Smooth muscle cell (in vitro differentiated cells): ENCODE measurements at regions not wholly inside any gene's neighbourhood (a gene's known extent, or its start where the extent isn't known, plus 50 kb on each side); places are given as distances from the start of the nearest gene placed in this dataset.

Experiments
- DNase-seq: peaks from one replicate; lab custom pipeline; 2025; ENCODE audit not compliant: unreplicated experiment; lab: John Stamatoyannopoulos, UW
- H2AFZ ChIP-seq: fragments of 200-600 bp; sonication (generic); 2 replicates; pipeline ENCODE4 v1.6.0; 2016; ENCODE audit warnings: antibody characterized with exemption, low read depth, mild to moderate bottlenecking
- H3F3A ChIP-seq: fragments of 200-600 bp; sonication (generic); 2 replicates; pipeline ENCODE4 v1.6.0; 2017; ENCODE audit warnings: antibody characterized with exemption, low read depth
- H3K27ac ChIP-seq: fragments of 200-600 bp; sonication (generic); 2 replicates; pipeline ENCODE4 v1.5.1; 2016; ENCODE audit warnings: low read depth, mild to moderate bottlenecking
- H3K27me3 ChIP-seq: fragments of 200-600 bp; sonication (generic); 2 replicates; pipeline ENCODE4 v1.6.1; 2016; ENCODE audit warnings: low read depth, mild to moderate bottlenecking
- H3K36me3 ChIP-seq: fragments of 200-600 bp; sonication (generic); 2 replicates; pipeline ENCODE4 v1.5.1; 2016; ENCODE audit warnings: low read depth
- H3K4me1 ChIP-seq: fragments of 200-600 bp; sonication (generic); 2 replicates; pipeline ENCODE4 v1.5.1; 2016; ENCODE audit warnings: low read depth
- H3K4me2 ChIP-seq: fragments of 200-600 bp; sonication (generic); 2 replicates; pipeline ENCODE4 v1.6.0; 2016; ENCODE audit warnings: mild to moderate bottlenecking
- H3K4me3 ChIP-seq: fragments of 200-600 bp; sonication (generic); 2 replicates; pipeline ENCODE4 v1.5.1; 2016; ENCODE audit warnings: mild to moderate bottlenecking
- H3K79me2 ChIP-seq: fragments of 200-600 bp; sonication (generic); 2 replicates; pipeline ENCODE4 v1.6.0; 2016; ENCODE audit warnings: low read depth, mild to moderate bottlenecking
- H3K9ac ChIP-seq: fragments of 200-600 bp; sonication (generic); 2 replicates; pipeline ENCODE4 v1.6.0; 2016; ENCODE audit warnings: low read depth
- H3K9me3 ChIP-seq: fragments of 200-600 bp; sonication (generic); replicated peaks from 2 replicates; pipeline ENCODE4 v1.5.1; 2016; ENCODE audit warnings: low read depth
- H4K20me1 ChIP-seq: fragments of 200-600 bp; sonication (generic); 2 replicates; pipeline ENCODE4 v1.6.0; 2016; ENCODE audit warnings: low read depth
- WGBS: methylation state at CpG from one replicate; pipeline ENCODE4 v1.1.7; 2016; ENCODE audit warnings: low lambda C conversion rate; 5-methylcytosine and 5-hydroxymethylcytosine counted together
- TF ChIP-seq, protein P1 (sequence below): fragments of 200-600 bp; sonication (generic); IDR thresholded peaks from 2 replicates; pipeline ENCODE4 v1.5.1; 2017; ENCODE audit warnings: borderline replicate concordance, mild to moderate bottlenecking, antibody characterized with exemption; ENCODE audit not compliant: insufficient read depth, poor library complexity, severe bottlenecking

DNA sequence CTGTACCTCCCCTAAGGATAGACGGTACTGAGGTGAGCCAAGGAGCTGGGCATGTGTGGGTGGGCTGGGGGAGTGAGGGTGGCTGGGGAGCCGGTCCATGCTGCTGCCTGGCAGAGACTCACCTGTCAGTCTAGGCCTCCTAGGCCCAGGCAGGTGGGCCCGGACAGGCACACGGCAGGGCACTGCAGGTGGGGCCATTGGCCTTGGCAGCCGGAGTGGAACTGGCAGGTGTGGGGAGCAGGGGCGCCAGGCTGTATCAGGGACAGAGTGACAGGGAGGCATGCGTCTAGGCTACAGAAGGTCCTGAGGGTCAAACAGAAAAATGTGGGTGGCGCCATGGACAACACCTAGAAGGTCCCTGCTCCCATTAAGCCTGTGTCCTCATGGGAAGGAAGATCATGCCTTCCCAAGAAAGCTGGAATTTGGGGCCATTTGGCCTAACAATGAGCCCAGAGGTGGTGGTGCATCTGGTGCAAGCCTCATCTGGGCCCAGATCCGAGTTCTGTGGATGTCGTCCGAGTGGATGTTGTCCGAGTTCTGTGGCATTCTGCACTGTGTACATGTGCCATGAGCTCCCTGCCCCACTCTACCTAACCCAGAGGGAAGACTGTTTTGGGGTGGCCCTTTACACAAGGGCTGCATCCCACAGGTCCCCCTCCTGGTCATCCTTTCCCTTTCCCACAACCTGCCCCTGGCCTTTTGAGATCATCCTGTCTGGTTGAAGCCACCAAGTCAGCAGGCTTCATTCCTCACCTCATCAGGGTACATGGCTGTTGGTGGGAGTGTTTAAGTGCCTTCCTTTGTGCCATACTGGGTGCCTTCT, 249.7 kb downstream of the GLI2 start:
- Histone ChIP-seq H3F3A (no peaks in the 10 kb centered on the region), H3K36me3 (no peaks in the 10 kb centered on the region), H3K27ac (no peak overlapping the region), H3K4me3 (no peak overlapping the region), H2AFZ (no peak overlapping the region), H3K4me2 (no peak overlapping the region), H3K4me1 (no peaks in the 10 kb centered on the region), H4K20me1 (no peaks in the 10 kb centered on the region), H3K9ac (no peak overlapping the region), H3K79me2 (no peaks in the 10 kb centered on the region), H3K27me3 (no peaks in the 10 kb centered on the region), H3K9me3 (no peaks in the 10 kb centered on the region)
- TF ChIP-seq, protein P1, sequence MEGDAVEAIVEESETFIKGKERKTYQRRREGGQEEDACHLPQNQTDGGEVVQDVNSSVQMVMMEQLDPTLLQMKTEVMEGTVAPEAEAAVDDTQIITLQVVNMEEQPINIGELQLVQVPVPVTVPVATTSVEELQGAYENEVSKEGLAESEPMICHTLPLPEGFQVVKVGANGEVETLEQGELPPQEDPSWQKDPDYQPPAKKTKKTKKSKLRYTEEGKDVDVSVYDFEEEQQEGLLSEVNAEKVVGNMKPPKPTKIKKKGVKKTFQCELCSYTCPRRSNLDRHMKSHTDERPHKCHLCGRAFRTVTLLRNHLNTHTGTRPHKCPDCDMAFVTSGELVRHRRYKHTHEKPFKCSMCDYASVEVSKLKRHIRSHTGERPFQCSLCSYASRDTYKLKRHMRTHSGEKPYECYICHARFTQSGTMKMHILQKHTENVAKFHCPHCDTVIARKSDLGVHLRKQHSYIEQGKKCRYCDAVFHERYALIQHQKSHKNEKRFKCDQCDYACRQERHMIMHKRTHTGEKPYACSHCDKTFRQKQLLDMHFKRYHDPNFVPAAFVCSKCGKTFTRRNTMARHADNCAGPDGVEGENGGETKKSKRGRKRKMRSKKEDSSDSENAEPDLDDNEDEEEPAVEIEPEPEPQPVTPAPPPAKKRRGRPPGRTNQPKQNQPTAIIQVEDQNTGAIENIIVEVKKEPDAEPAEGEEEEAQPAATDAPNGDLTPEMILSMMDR, result no peak
- 95% methylated on average over 12 of the region's 12 CpGs for WGBS
- no peak for DNase-seq

- peaks cover 4% of the 10 kb centered on the region for H3K36me3 ChIP-seq
- 97% methylated on average over 27 of the region's 27 CpGs for WGBS
Observed at GRCh38 chr2:120985997-120986651, 250.5 kb downstream of the GLI2 start.

GRCh38 chr2:120986898-120987650, 251.4 kb downstream of the GLI2 start:
- WGBS, result 97% methylated on average over 9 of the region's 9 CpGs
- no peaks in the 10 kb centered on the region for H3K4me1 ChIP-seq
- H3K36me3 ChIP-seq, result peaks cover 5% of the 10 kb centered on the region
- peaks cover 5% of the 10 kb centered on the region for H4K20me1 ChIP-seq
- no peak overlapping the region for H3K4me2 ChIP-seq
- TF ChIP-seq, protein P1, result no peak
- no peak for DNase-seq
- no peaks in the 10 kb centered on the region for H3K9me3 ChIP-seq
- no peaks in the 10 kb centered on the region for H3K79me2 ChIP-seq
- no peak overlapping the region for H2AFZ ChIP-seq
- no peaks in the 10 kb centered on the region for H3F3A ChIP-seq
- H3K27me3 ChIP-seq, result no peaks in the 10 kb centered on the region
- no peak overlapping the region for H3K9ac ChIP-seq
- no peak overlapping the region for H3K4me3 ChIP-seq
- H3K27ac ChIP-seq, result no peak overlapping the region

More at GRCh38 chr2:120985997-120986651, 250.5 kb downstream of the GLI2 start:
- TF ChIP-seq, protein P1, result no peak
- Histone ChIP-seq H3K79me2 (no peaks in the 10 kb centered on the region), H3K9ac (no peak overlapping the region), H3K27me3 (no peaks in the 10 kb centered on the region), H3K4me3 (no peak overlapping the region), H4K20me1 (peaks cover 1% of the 10 kb centered on the region), H3K4me2 (no peak overlapping the region), H3K9me3 (no peaks in the 10 kb centered on the region), H2AFZ (no peak overlapping the region), H3F3A (no peaks in the 10 kb centered on the region), H3K4me1 (no peaks in the 10 kb centered on the region), H3K27ac (no peak overlapping the region)
- no peak for DNase-seq
